ENCODE measurements at regions not wholly inside any gene's neighbourhood (a gene's known extent, or its start where the extent isn't known, plus 50 kb on each side); places are given as distances from the start of the nearest gene placed in this dataset.
A peak's percentile ranks its signal among the peaks of the same experiment; 100 is the strongest.

GRCh38 chr17:77451894-77452852 lies 311.4 kb downstream of the SEC14L1 start:
- Histone ChIP-seq H3K4me1 (ENCODE audit: low read length) (peaks cover 16% of the 10 kb centered on the region), H3K79me2 (ENCODE audit: low read length) (peaks cover 17% of the 10 kb centered on the region), H3K4me2 (ENCODE audit: low read length) (peak overlapping the region; percentile 98), H4K20me1 (ENCODE audit: insufficient read depth, low read length) (peaks cover 3% of the 10 kb centered on the region; the same call in 1 of the 2 replicates), H3K36me3 (replicated peaks; ENCODE audit: low read depth, low read length) (no peaks in the 10 kb centered on the region), H2AFZ (ENCODE audit: low read depth, low read length) (peak overlapping the region; percentile 90), H3K9ac (ENCODE audit: low read length) (peak overlapping the region; percentile 90), H3K9me3 (ENCODE audit: insufficient read depth, low read length) (peaks cover 2% of the 10 kb centered on the region; the same call in 1 of the 2 replicates), H3K4me3 (ENCODE audit: low read length) (peak overlapping the region; percentile 97), H3K27me3 (ENCODE audit: low read depth, low read length) (no peaks in the 10 kb centered on the region), H3K27ac (ENCODE audit: low read length) (no peak overlapping the region)
- no peak for TF ChIP-seq CTCF (IDR thresholded peaks at IDR 0.05; ENCODE audit: low read depth, low read length)
- TF ChIP-seq EZH2phosphoT487 (IDR thresholded peaks at IDR 0.05; ENCODE audit: low read depth) = no peak

- H3K27me3 ChIP-seq (ENCODE audit: low read depth, low read length) = no peaks in the 10 kb centered on the region
- TF ChIP-seq CTCF (IDR thresholded peaks at IDR 0.05; ENCODE audit: low read depth, low read length) (no peak), EZH2phosphoT487 (IDR thresholded peaks at IDR 0.05; ENCODE audit: low read depth) (no peak)
- no peak overlapping the region for H2AFZ ChIP-seq (ENCODE audit: low read depth, low read length)
- H3K9me3 ChIP-seq (ENCODE audit: insufficient read depth, low read length) = no peaks in the 10 kb centered on the region
- peaks cover 16% of the 10 kb centered on the region for H3K4me1 ChIP-seq (ENCODE audit: low read length)
- H3K4me3 ChIP-seq (ENCODE audit: low read length) = peak overlapping the region; percentile 65
- H3K79me2 ChIP-seq (ENCODE audit: low read length) = peaks cover 17% of the 10 kb centered on the region
- no peak overlapping the region for H3K27ac ChIP-seq (ENCODE audit: low read length)
- H4K20me1 ChIP-seq (ENCODE audit: insufficient read depth, low read length) = peaks cover 3% of the 10 kb centered on the region; the same call in 1 of the 2 replicates
- H3K36me3 ChIP-seq (replicated peaks; ENCODE audit: low read depth, low read length) = no peaks in the 10 kb centered on the region
- peak overlapping the region; percentile 53 for H3K4me2 ChIP-seq (ENCODE audit: low read length)
- H3K9ac ChIP-seq (ENCODE audit: low read length) = peak overlapping the region; percentile 19; the same call in 1 of the 2 replicates
Measured at GRCh38 chr17:77453613-77454241, 313.0 kb downstream of the SEC14L1 start.

GRCh38 chr17:77454242-77455095 lies 313.7 kb downstream of the SEC14L1 start:
- H3K9me3 ChIP-seq (ENCODE audit: insufficient read depth, low read length) = no peaks in the 10 kb centered on the region
- H4K20me1 ChIP-seq (ENCODE audit: insufficient read depth, low read length) = peaks cover 3% of the 10 kb centered on the region; the same call in 1 of the 2 replicates
- H3K27me3 ChIP-seq (ENCODE audit: low read depth, low read length) = no peaks in the 10 kb centered on the region
- H3K79me2 ChIP-seq (ENCODE audit: low read length) = peaks cover 17% of the 10 kb centered on the region
- H3K4me1 ChIP-seq (ENCODE audit: low read length) = peaks cover 20% of the 10 kb centered on the region
- H3K27ac ChIP-seq (ENCODE audit: low read length) = no peak overlapping the region
- H3K4me2 ChIP-seq (ENCODE audit: low read length) = peak overlapping the region; percentile 53
- peak overlapping the region; percentile 19; the same call in 1 of the 2 replicates for H3K9ac ChIP-seq (ENCODE audit: low read length)
- no peak overlapping the region for H2AFZ ChIP-seq (ENCODE audit: low read depth, low read length)
- H3K4me3 ChIP-seq (ENCODE audit: low read length) = peak overlapping the region; percentile 65
- TF ChIP-seq CTCF (IDR thresholded peaks at IDR 0.05; ENCODE audit: low read depth, low read length) (no peak), EZH2phosphoT487 (IDR thresholded peaks at IDR 0.05; ENCODE audit: low read depth) (no peak)
- peaks cover 2% of the 10 kb centered on the region for H3K36me3 ChIP-seq (replicated peaks; ENCODE audit: low read depth, low read length)

Data from OCI-LY3 (cell line).